WTC11 (cell line): ENCODE measurements at regions not wholly inside any gene's neighbourhood (a gene's known extent, or its start where the extent isn't known, plus 50 kb on each side); places are given as distances from the start of the nearest gene placed in this dataset.

ENCODE experiments used
- ATAC-seq: fragments of 200-7000 bp; cut with Tn5 transposase; 2 replicates; pipeline ENCODE4 v1.10.0; 2021; ENCODE audit warnings: mild to moderate bottlenecking, moderate library complexity
- CTCF ChIA-PET: fragments of 300-600 bp; sonication (Branson Sonifier 250); formaldehyde crosslinking; loops from one replicate; lab custom pipeline; 2021; ENCODE audit warnings: antibody characterized with exemption; lab: Charles Lee
- POLR2A ChIA-PET: fragments of 350-600 bp; sonication (Branson Sonifier 250); formaldehyde crosslinking; loops from one replicate; lab custom pipeline; 2021; ENCODE audit warnings: antibody characterized with exemption; lab: Charles Lee
- DNase-seq: peaks from one replicate; pipeline ENCODE4 v3.0.0; 2021; ENCODE audit warnings: low spot score
- H3K27ac Mint-ChIP-seq: 2 replicates; pipeline ENCODE4 v1.8.0; 2021; ENCODE audit warnings: mixed read lengths
- H3K27me3 Mint-ChIP-seq: 2 replicates; pipeline ENCODE4 v1.8.0; 2021; ENCODE audit warnings: low read depth, mild to moderate bottlenecking, moderate library complexity, mixed read lengths
- H3K36me3 Mint-ChIP-seq: 2 replicates; pipeline ENCODE4 v1.8.0; 2021; ENCODE audit warnings: mixed read lengths
- H3K4me1 Mint-ChIP-seq: 2 replicates; pipeline ENCODE4 v1.8.0; 2022; ENCODE audit warnings: mixed read lengths
- H3K4me3 Mint-ChIP-seq: 2 replicates; pipeline ENCODE4 v1.8.0; 2021; ENCODE audit warnings: mild to moderate bottlenecking, moderate library complexity, mixed read lengths
- H3K9me3 Mint-ChIP-seq: 2 replicates; pipeline ENCODE4 v1.8.0; 2021; ENCODE audit warnings: mixed read lengths
- AR ChIP-seq: fragments of 250-450 bp; sonication (Bioruptor Pico); IDR thresholded peaks from 2 replicates; pipeline ENCODE4 v1.9.0; 2021; ENCODE audit warnings: mild to moderate bottlenecking
- ATF3 ChIP-seq: sonication (generic); formaldehyde crosslinking; conservative IDR thresholded peaks from 2 replicates; pipeline ENCODE4 v1.8.1; 2022; ENCODE audit warnings: mild to moderate bottlenecking, missing genetic modification reagents
- EMX1 ChIP-seq: fragments of 250-450 bp; sonication (Bioruptor Pico); IDR thresholded peaks from 2 replicates; pipeline ENCODE4 v1.8.0; 2021; ENCODE audit warnings: mild to moderate bottlenecking
- ESRRA ChIP-seq: sonication (generic); formaldehyde crosslinking; IDR thresholded peaks from 2 replicates; pipeline ENCODE4 v1.8.1; 2022; ENCODE audit warnings: mild to moderate bottlenecking, missing genetic modification reagents, borderline replicate concordance
- ETV6 ChIP-seq: sonication (generic); formaldehyde crosslinking; IDR thresholded peaks from 2 replicates; pipeline ENCODE4 v1.8.1; 2022; ENCODE audit warnings: mild to moderate bottlenecking, missing genetic modification reagents
- GABPB1 ChIP-seq: sonication (generic); formaldehyde crosslinking; IDR thresholded peaks from 2 replicates; pipeline ENCODE4 v1.8.1; 2023; ENCODE audit warnings: mild to moderate bottlenecking, missing genetic modification reagents
- JAZF1 ChIP-seq: fragments of 250-450 bp; sonication (Bioruptor Pico); IDR thresholded peaks from 2 replicates; pipeline ENCODE4 v1.9.0; 2021; ENCODE audit warnings: moderate library complexity, mild to moderate bottlenecking, inconsistent platforms
- NFATC4 ChIP-seq: fragments of 250-450 bp; sonication (Bioruptor Pico); IDR thresholded peaks from 2 replicates; pipeline ENCODE4 v1.9.0; 2021; ENCODE audit warnings: mild to moderate bottlenecking
- RELA ChIP-seq: sonication (generic); formaldehyde crosslinking; IDR thresholded peaks from 2 replicates; pipeline ENCODE4 v1.8.1; 2022; ENCODE audit warnings: missing genetic modification reagents, mild to moderate bottlenecking, borderline replicate concordance
- TEAD4 ChIP-seq: sonication (generic); formaldehyde crosslinking; IDR thresholded peaks from 2 replicates; pipeline ENCODE4 v1.8.0; 2022; ENCODE audit warnings: mild to moderate bottlenecking, missing genetic modification reagents
- ZBTB21 ChIP-seq: sonication (generic); formaldehyde crosslinking; IDR thresholded peaks from 2 replicates; pipeline ENCODE4 v1.8.1; 2023; ENCODE audit warnings: mild to moderate bottlenecking, missing genetic modification reagents, borderline replicate concordance
- ZNF317 ChIP-seq: sonication (generic); formaldehyde crosslinking; IDR thresholded peaks from 2 replicates; pipeline ENCODE4 v1.8.1; 2023; ENCODE audit warnings: low read depth, mild to moderate bottlenecking, moderate library complexity, missing genetic modification reagents, borderline replicate concordance
- ZNF396 ChIP-seq: fragments of 250-450 bp; sonication (Bioruptor Pico); IDR thresholded peaks from 2 replicates; pipeline ENCODE4 v1.8.0; 2021; ENCODE audit warnings: mild to moderate bottlenecking, moderate library complexity, borderline replicate concordance
- TF ChIP-seq, protein P1 (sequence below): sonication (generic); formaldehyde crosslinking; IDR thresholded peaks from 2 replicates; pipeline ENCODE4 v1.8.0; 2022; ENCODE audit warnings: mild to moderate bottlenecking, missing genetic modification reagents
- TF ChIP-seq, protein P2 (sequence below): sonication (generic); formaldehyde crosslinking; IDR thresholded peaks from 2 replicates; pipeline ENCODE4 v1.8.0; 2023; ENCODE audit warnings: missing genetic modification reagents
- TF ChIP-seq, protein P3 (sequence below): sonication (generic); formaldehyde crosslinking; IDR thresholded peaks from 2 replicates; pipeline ENCODE4 v1.8.1; 2022; ENCODE audit warnings: missing genetic modification reagents, borderline replicate concordance
- TF ChIP-seq, protein P4 (sequence below): fragments of 250-450 bp; sonication (Bioruptor Pico); IDR thresholded peaks from 2 replicates; pipeline ENCODE4 v1.9.0; 2021; ENCODE audit warnings: mild to moderate bottlenecking, borderline replicate concordance

GRCh38 chr1:81380436-81380835 lies 420.3 kb upstream of the ADGRL2 start:
- H3K4me1 Mint-ChIP-seq, result peaks cover 30% of the 10 kb centered on the region
- no peak overlapping the region for H3K27ac Mint-ChIP-seq
- no peaks in the 10 kb centered on the region for H3K27me3 Mint-ChIP-seq
- no peaks in the 10 kb centered on the region for H3K36me3 Mint-ChIP-seq
- POLR2A ChIA-PET, result no interaction called here
- ATAC-seq (no peak), DNase-seq (no peak)
- CTCF ChIA-PET, result interaction anchor here (2.0 kb wide), 1 partner anchor 34 kb away, joined by 8 read pairs; no protein-coding TSS in a partner anchor
- no peaks in the 10 kb centered on the region for H3K9me3 Mint-ChIP-seq
- no peak overlapping the region for H3K4me3 Mint-ChIP-seq
- TF ChIP-seq ETV6, result no peak
- TF ChIP-seq ATF3 (CRISPR knock-in tag), result no peak
- TF ChIP-seq ZNF317 (CRISPR knock-in tag), result no peak
- TF ChIP-seq JAZF1 (CRISPR knock-in tag), result no peak
- no peak for TF ChIP-seq ZBTB21 (CRISPR knock-in tag)
- TF ChIP-seq, protein P1, sequence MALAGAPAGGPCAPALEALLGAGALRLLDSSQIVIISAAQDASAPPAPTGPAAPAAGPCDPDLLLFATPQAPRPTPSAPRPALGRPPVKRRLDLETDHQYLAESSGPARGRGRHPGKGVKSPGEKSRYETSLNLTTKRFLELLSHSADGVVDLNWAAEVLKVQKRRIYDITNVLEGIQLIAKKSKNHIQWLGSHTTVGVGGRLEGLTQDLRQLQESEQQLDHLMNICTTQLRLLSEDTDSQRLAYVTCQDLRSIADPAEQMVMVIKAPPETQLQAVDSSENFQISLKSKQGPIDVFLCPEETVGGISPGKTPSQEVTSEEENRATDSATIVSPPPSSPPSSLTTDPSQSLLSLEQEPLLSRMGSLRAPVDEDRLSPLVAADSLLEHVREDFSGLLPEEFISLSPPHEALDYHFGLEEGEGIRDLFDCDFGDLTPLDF, result no peak
- no peak for TF ChIP-seq EMX1
- TF ChIP-seq ZNF396 (CRISPR knock-in tag), result no peak
- no peak for TF ChIP-seq TEAD4
- TF ChIP-seq, protein P2, sequence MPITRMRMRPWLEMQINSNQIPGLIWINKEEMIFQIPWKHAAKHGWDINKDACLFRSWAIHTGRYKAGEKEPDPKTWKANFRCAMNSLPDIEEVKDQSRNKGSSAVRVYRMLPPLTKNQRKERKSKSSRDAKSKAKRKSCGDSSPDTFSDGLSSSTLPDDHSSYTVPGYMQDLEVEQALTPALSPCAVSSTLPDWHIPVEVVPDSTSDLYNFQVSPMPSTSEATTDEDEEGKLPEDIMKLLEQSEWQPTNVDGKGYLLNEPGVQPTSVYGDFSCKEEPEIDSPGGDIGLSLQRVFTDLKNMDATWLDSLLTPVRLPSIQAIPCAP (CRISPR knock-in tag), result no peak
- TF ChIP-seq, protein P3, sequence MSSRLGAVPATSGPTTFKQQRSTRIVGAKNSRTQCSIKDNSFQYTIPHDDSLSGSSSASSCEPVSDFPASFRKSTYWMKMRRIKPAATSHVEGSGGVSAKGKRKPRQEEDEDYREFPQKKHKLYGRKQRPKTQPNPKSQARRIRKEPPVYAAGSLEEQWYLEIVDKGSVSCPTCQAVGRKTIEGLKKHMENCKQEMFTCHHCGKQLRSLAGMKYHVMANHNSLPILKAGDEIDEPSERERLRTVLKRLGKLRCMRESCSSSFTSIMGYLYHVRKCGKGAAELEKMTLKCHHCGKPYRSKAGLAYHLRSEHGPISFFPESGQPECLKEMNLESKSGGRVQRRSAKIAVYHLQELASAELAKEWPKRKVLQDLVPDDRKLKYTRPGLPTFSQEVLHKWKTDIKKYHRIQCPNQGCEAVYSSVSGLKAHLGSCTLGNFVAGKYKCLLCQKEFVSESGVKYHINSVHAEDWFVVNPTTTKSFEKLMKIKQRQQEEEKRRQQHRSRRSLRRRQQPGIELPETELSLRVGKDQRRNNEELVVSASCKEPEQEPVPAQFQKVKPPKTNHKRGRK (CRISPR knock-in tag), result no peak
- TF ChIP-seq AR (CRISPR knock-in tag), result no peak
- TF ChIP-seq NFATC4 (CRISPR knock-in tag), result no peak
- no peak for TF ChIP-seq RELA (CRISPR knock-in tag)
- TF ChIP-seq ESRRA (CRISPR knock-in tag), result no peak
- TF ChIP-seq, protein P4, sequence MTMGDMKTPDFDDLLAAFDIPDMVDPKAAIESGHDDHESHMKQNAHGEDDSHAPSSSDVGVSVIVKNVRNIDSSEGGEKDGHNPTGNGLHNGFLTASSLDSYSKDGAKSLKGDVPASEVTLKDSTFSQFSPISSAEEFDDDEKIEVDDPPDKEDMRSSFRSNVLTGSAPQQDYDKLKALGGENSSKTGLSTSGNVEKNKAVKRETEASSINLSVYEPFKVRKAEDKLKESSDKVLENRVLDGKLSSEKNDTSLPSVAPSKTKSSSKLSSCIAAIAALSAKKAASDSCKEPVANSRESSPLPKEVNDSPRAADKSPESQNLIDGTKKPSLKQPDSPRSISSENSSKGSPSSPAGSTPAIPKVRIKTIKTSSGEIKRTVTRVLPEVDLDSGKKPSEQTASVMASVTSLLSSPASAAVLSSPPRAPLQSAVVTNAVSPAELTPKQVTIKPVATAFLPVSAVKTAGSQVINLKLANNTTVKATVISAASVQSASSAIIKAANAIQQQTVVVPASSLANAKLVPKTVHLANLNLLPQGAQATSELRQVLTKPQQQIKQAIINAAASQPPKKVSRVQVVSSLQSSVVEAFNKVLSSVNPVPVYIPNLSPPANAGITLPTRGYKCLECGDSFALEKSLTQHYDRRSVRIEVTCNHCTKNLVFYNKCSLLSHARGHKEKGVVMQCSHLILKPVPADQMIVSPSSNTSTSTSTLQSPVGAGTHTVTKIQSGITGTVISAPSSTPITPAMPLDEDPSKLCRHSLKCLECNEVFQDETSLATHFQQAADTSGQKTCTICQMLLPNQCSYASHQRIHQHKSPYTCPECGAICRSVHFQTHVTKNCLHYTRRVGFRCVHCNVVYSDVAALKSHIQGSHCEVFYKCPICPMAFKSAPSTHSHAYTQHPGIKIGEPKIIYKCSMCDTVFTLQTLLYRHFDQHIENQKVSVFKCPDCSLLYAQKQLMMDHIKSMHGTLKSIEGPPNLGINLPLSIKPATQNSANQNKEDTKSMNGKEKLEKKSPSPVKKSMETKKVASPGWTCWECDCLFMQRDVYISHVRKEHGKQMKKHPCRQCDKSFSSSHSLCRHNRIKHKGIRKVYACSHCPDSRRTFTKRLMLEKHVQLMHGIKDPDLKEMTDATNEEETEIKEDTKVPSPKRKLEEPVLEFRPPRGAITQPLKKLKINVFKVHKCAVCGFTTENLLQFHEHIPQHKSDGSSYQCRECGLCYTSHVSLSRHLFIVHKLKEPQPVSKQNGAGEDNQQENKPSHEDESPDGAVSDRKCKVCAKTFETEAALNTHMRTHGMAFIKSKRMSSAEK (CRISPR knock-in tag), result no peak
- TF ChIP-seq GABPB1, result no peak
